WERI-Rb-1 (cell line): ENCODE measurements at regions not wholly inside any gene's neighbourhood (a gene's known extent, or its start where the extent isn't known, plus 50 kb on each side); places are given as distances from the start of the nearest gene placed in this dataset.

ENCODE experiments used
- DNase-seq: peaks from one replicate; pipeline ENCODE4 v3.0.0-alpha.2; 2020
- H3K27ac ChIP-seq: fragments of 250-450 bp; sonication (Bioruptor Pico); 2 replicates; pipeline ENCODE4 v1.5.1; 2020; ENCODE audit warnings: mild to moderate bottlenecking, moderate library complexity
- H3K27me3 ChIP-seq: fragments of 250-450 bp; sonication (Bioruptor Pico); 2 replicates; pipeline ENCODE4 v1.5.1; 2021; ENCODE audit warnings: mild to moderate bottlenecking, low read depth, moderate library complexity; ENCODE audit not compliant: insufficient read depth, severe bottlenecking
- H3K36me3 ChIP-seq: fragments of 250-450 bp; sonication (Bioruptor Pico); 2 replicates; pipeline ENCODE4 v1.5.1; 2020; ENCODE audit warnings: mild to moderate bottlenecking, moderate library complexity
- H3K4me3 ChIP-seq: 2 replicates; pipeline ENCODE4 v1.5.1; 2011; ENCODE audit warnings: low read depth, mild to moderate bottlenecking, control low read depth, low read length
- H3K9me3 ChIP-seq: fragments of 250-450 bp; sonication (Bioruptor Pico); 2 replicates; pipeline ENCODE4 v1.5.1; 2021; ENCODE audit warnings: mild to moderate bottlenecking, moderate library complexity; ENCODE audit not compliant: severe bottlenecking
- TF ChIP-seq, protein P1 (sequence below): IDR thresholded peaks from 2 replicates; pipeline ENCODE4 v1.5.1; 2011; ENCODE audit warnings: low read depth, mild to moderate bottlenecking, control low read depth, inconsistent platforms, low read length

DNA sequence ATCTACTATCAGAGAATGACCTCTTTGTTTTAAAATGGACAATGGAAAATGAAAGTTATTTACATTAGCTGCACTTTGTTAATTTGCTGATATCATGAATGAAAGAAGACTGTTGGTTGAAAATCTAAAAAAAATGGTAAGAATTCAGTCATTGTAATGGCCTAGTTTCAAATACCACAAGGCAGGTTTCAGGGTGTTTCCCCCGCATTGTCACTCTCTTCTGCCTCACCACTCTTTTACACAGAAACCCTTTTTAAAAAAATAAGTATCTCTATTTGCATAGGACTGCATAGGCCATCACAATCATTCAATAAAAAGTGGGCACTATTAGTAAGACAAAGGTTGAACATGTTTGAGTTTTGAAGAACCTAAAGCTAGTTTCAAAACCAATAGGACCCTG is 737.1 kb downstream of the INHBA start:
- Histone ChIP-seq H3K4me3 (no peak overlapping the region), H3K9me3 (no peaks in the 10 kb centered on the region), H3K27me3 (no peaks in the 10 kb centered on the region), H3K36me3 (no peaks in the 10 kb centered on the region), H3K27ac (no peak overlapping the region)
- DNase-seq = no peak
- TF ChIP-seq, protein P1, sequence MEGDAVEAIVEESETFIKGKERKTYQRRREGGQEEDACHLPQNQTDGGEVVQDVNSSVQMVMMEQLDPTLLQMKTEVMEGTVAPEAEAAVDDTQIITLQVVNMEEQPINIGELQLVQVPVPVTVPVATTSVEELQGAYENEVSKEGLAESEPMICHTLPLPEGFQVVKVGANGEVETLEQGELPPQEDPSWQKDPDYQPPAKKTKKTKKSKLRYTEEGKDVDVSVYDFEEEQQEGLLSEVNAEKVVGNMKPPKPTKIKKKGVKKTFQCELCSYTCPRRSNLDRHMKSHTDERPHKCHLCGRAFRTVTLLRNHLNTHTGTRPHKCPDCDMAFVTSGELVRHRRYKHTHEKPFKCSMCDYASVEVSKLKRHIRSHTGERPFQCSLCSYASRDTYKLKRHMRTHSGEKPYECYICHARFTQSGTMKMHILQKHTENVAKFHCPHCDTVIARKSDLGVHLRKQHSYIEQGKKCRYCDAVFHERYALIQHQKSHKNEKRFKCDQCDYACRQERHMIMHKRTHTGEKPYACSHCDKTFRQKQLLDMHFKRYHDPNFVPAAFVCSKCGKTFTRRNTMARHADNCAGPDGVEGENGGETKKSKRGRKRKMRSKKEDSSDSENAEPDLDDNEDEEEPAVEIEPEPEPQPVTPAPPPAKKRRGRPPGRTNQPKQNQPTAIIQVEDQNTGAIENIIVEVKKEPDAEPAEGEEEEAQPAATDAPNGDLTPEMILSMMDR = no peak

DNA sequence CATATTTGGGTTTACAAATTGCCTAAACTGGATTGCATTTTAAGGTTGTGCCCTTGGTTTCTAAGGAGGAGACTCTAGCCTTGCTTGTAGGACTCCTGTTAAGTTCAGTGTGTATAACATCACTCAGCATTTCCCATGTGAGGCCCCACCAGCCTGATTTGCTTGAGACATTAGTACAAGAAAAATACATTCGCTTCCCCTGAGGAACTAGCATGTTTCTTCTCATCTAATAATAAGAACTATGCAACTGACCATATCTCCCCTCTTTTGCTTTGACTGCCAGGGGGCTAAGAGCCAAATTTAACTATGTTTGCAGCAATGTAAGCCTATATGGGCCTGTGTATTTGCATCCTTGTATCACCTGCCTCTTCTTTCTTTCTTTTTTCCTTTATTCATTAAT is 737.9 kb downstream of the INHBA start:
- Histone ChIP-seq H3K27ac (no peak overlapping the region), H3K9me3 (no peaks in the 10 kb centered on the region), H3K27me3 (no peaks in the 10 kb centered on the region), H3K36me3 (no peaks in the 10 kb centered on the region), H3K4me3 (no peak overlapping the region)
- TF ChIP-seq, protein P1 = no peak
- DNase-seq = no peak

DNA sequence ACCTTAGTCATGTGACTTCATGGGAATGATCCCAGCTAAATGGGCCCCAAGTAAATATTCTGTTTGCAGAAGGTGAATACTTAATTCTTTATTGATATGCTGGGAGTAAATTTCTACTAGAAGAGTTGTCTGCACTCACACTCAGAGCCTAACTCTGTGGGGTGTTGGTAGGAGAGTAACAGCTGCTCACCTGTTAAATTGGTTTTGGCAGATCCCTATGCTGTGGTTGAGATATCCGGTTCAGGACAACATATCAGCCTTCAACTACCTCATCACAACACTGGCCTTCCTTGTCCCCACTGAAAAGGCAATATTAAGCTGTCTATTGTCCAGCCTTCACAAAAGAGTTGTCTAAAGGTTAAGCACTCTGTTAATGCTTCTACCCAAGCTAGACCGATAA is 738.3 kb downstream of the INHBA start:
- TF ChIP-seq, protein P1 = no peak
- no peaks in the 10 kb centered on the region for H3K36me3 ChIP-seq
- no peak overlapping the region for H3K27ac ChIP-seq
- no peak overlapping the region for H3K4me3 ChIP-seq
- no peak for DNase-seq
- no peaks in the 10 kb centered on the region for H3K27me3 ChIP-seq
- H3K9me3 ChIP-seq = no peaks in the 10 kb centered on the region

DNA sequence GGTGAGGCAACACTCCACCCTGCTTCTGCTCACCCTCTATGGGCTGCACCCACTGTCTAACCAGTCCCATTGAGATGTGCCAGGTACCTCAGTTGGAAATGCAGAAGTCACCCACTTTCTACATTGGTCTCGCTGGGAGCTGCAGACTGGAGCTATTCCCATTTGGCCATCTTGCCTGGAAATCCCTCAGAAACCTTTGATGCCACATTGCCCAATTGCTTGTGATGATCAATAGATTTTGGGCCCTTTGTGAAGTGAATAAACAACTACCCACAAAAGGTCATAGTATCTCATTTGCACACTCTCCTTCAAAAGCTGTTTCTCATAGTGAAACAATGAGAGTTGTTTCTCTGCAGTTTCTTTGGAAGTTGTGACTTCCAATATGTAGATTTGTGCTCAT is 742.9 kb downstream of the INHBA start:
- H3K27me3 ChIP-seq = no peaks in the 10 kb centered on the region
- H3K9me3 ChIP-seq = no peaks in the 10 kb centered on the region
- H3K36me3 ChIP-seq = no peaks in the 10 kb centered on the region
- DNase-seq = no peak
- no peak overlapping the region for H3K27ac ChIP-seq
- TF ChIP-seq, protein P1 = no peak
- H3K4me3 ChIP-seq = no peak overlapping the region

DNA sequence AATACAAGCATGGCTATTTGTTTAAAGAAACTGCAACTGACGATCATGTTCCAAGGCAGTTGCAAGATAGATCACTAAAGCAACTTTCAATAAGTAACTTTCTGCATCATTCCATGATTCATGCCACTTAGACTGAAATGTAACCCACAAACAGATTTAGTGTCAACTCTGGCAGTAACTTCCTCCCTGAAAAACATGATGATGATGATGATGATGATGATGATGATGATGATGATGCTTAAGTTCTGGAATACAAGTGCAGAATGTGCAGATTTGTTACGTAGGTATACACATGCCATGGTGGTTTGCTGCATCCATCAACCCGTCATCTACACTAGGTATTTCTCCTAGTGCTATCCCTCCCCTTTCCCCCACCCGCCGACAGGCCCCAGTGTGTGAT is 754.7 kb downstream of the INHBA start:
- TF ChIP-seq, protein P1 = no peak
- H3K9me3 ChIP-seq = no peaks in the 10 kb centered on the region
- H3K27ac ChIP-seq = no peak overlapping the region

DNA sequence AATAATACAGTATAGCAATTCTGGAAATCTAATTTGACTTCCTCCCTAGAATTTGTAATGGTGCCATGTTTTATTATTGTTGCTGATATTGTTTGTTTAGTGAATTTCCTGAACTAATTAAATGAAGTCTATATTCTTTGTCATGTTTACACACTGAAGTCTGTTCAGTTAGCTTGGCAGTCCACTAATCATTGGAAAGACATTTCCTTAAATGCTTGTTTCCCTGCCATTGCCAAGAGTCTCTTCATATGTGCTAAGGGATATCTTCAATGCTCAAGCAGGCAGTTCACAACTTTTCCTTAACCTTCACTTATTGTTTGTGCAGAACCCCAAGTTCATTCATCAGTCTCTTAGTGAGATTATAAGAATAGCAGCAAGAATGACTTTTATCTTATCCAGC is 755.3 kb downstream of the INHBA start:
- Histone ChIP-seq H3K4me3 (no peak overlapping the region), H3K27me3 (no peaks in the 10 kb centered on the region), H3K27ac (no peak overlapping the region), H3K9me3 (no peaks in the 10 kb centered on the region), H3K36me3 (no peaks in the 10 kb centered on the region)
- DNase-seq = no peak
- TF ChIP-seq, protein P1 = no peak

More for the DNA sequence above, 754.7 kb downstream of the INHBA start:
- DNase-seq = no peak
- Histone ChIP-seq H3K4me3 (no peak overlapping the region), H3K27me3 (no peaks in the 10 kb centered on the region), H3K36me3 (no peaks in the 10 kb centered on the region)
